Islet precursor cell (in vitro differentiated cells): ENCODE measurements at regions not wholly inside any gene's neighbourhood (a gene's known extent, or its start where the extent isn't known, plus 50 kb on each side); places are given as distances from the start of the nearest gene placed in this dataset.

ENCODE experiments used
- DNase-seq: peaks from one replicate; pipeline ENCODE4 v3.0.0-alpha.2; 2018

DNA sequence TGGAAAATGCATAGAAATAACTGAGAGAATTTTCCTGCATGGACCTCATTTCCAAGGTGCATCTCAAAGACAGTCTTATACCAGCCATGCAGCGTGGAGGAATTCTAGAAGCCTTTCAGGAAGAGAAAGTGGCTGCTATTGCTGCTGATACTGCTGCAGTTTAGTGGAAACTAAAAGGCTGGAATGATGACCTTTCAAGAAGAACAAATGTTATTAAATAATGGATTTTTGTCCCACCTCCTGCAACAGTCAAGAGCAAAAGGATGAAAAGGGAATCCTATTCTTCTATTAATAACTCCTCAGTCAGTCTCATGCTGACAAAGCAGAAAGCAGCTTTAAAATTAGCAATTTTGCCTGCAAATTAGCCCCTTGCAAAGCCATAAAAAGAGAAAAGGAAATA is 68.2 kb upstream of the C1orf87 start:
- no peak for DNase-seq

GRCh38 chr1:60141276-60141675 is 67.7 kb upstream of the C1orf87 start:
- DNase-seq, result no peak

DNA sequence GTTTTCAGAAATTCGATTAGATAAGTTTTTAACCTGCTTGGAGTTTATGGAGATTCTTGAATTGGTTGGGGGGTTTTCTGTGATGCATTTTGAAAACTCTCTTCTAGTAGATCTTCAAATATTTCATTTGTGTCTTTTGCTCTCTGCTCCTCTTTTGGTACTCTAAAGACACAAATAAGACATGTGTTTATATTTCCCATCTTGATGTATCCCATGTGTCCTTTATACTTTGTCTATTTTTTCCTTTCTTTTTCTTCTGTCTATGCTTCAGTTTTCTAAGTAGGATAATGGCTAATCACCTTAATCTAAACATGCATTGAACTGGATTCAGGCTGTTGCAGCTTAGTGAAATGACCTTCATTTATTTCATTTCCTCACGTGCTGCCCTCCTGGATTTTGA is 63.8 kb upstream of the C1orf87 start:
- DNase-seq, result no peak

GRCh38 chr1:60136395-60136794 is 62.8 kb upstream of the C1orf87 start:
- DNase-seq, result no peak

- no peak for DNase-seq
Measured at GRCh38 chr1:60134716-60135115, 61.1 kb upstream of the C1orf87 start.

DNA sequence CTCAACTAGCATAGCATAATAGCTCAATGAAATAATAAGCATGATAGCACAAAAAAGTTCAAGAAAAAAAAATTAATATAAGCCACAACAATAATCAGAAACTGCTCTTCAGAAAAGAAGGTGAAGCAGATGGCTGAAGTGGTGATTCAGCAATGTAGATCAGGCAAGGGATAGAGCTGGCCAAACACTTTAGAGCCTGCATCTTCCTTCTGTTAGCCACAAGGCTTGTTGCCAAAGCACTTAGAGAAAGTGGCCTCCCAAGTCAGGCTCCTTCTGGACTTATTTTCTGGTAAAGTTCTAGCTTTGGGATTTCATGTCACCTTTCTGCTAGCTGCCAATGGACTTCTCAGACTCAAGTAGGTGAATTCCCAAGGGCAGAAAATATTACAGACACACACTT is 60.3 kb upstream of the C1orf87 start:
- no peak for DNase-seq

GRCh38 chr1:60133000-60133673 is 59.6 kb upstream of the C1orf87 start:
- no peak for DNase-seq

DNA sequence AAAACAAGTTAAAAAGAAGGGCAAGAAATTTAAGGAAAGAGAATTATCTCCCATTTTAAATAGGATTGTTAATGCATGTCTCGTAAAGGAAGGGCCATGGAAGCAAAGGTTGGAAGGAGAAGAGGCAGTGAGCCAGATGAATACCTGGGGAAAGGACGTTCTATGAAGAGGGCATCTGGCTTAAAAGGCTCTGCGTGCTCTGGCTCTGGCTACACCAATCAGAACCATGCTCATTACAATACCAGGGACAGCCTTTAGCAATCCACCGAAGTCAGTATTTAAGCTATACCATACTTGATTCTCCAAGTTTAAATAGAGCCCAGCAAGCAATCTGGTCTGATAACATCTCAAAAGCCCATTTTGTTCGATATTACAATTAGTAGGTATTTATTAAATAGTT is 58.5 kb upstream of the C1orf87 start:
- DNase-seq, result no peak

DNA sequence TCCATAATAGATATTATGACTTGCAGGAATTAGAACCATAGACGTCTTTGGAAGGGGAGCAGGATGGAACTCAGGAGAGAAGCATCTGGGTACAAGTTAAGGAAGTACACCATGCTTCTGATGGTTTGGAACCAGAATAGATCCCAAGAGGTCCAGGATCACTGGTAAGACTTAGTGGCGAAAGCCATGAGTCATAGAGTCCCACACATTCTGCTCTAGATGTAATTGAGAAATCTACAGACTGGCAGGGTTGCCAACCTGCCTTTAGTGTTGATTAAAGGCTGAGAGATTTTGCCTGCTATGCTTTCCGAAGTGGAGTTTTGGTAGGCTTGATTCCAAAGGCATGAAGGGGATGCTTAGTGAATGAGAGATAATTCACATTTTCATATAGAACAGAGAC is 57.1 kb upstream of the C1orf87 start:
- DNase-seq, result no peak

- DNase-seq, result no peak
Measured at GRCh38 chr1:60129911-60130310, 56.3 kb upstream of the C1orf87 start.

DNA sequence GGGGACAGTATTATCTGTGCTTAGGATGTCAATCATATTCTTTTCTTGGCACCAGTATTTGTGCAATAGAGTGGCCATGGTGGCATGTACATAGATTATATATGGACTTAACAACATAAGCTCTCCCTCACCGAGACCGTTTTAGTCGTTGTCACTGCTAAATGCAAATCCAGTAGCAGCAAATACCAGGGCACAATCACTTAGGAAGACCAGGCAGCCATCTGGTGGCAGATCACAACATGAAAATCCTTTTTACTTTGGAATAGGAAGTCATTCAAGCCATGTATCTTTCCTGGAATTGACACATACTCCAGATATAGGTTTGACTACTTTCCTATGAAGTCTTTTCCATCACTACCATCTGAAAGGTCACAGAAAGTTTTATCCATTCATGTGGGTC is 53.2 kb upstream of the C1orf87 start:
- no peak for DNase-seq
